ENCODE measurements at regions not wholly inside any gene's neighbourhood (a gene's known extent, or its start where the extent isn't known, plus 50 kb on each side); places are given as distances from the start of the nearest gene placed in this dataset.

GRCh38 chr4:37524267-37524666 is 161.9 kb downstream of the RELL1 start:
- Histone ChIP-seq H3K27me3 (no peaks in the 10 kb centered on the region), H3K4me3 (no peak overlapping the region), H3K9me3 (peaks cover 0 to 18% (median 9%) of the 10 kb centered on the region in 11 donors), H3K36me3 (no peaks in the 10 kb centered on the region), H3K27ac (no peak overlapping the region), H3K4me1 (no peaks in the 10 kb centered on the region)
- TF ChIP-seq, protein P1, sequence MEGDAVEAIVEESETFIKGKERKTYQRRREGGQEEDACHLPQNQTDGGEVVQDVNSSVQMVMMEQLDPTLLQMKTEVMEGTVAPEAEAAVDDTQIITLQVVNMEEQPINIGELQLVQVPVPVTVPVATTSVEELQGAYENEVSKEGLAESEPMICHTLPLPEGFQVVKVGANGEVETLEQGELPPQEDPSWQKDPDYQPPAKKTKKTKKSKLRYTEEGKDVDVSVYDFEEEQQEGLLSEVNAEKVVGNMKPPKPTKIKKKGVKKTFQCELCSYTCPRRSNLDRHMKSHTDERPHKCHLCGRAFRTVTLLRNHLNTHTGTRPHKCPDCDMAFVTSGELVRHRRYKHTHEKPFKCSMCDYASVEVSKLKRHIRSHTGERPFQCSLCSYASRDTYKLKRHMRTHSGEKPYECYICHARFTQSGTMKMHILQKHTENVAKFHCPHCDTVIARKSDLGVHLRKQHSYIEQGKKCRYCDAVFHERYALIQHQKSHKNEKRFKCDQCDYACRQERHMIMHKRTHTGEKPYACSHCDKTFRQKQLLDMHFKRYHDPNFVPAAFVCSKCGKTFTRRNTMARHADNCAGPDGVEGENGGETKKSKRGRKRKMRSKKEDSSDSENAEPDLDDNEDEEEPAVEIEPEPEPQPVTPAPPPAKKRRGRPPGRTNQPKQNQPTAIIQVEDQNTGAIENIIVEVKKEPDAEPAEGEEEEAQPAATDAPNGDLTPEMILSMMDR (IDR thresholded peaks at IDR 0.05): no peak
- ATAC-seq (no peak), DNase-seq (no peak)
- 66 to 75% methylated on average over 2 of the region's 2 CpGs for WGBS, 2 donors
- intact Hi-C loops (cut with DNase I): no loop called here

- Histone ChIP-seq H3K9me3 (peaks cover 0 to 18% (median 9%) of the 10 kb centered on the region in 11 donors), H3K36me3 (no peaks in the 10 kb centered on the region), H3K27me3 (no peaks in the 10 kb centered on the region), H3K27ac (no peak overlapping the region), H3K4me3 (no peak overlapping the region), H3K4me1 (no peaks in the 10 kb centered on the region)
- intact Hi-C loops (cut with DNase I): no loop called here
- TF ChIP-seq, protein P1 (IDR thresholded peaks at IDR 0.05): no peak
- WGBS, 2 donors: 0 to 89% methylated on average over 1 of the region's 1 CpG
- ATAC-seq: no peak
- no peak for DNase-seq
Observed at GRCh38 chr4:37522996-37523395, 163.2 kb downstream of the RELL1 start.

GRCh38 chr4:37517326-37517725 is 168.8 kb downstream of the RELL1 start:
- WGBS, 2 donors: 83 to 85% methylated on average over 3 of the region's 3 CpGs
- no peak overlapping the region for H3K27ac ChIP-seq
- ATAC-seq (no peak), DNase-seq (no peak)
- no peak overlapping the region for H3K4me3 ChIP-seq
- intact Hi-C loops (cut with DNase I): no loop called here
- H3K9me3 ChIP-seq: peaks cover 0 to 32% (median 10%) of the 10 kb centered on the region in 11 donors
- H3K4me1 ChIP-seq: no peaks in the 10 kb centered on the region
- no peaks in the 10 kb centered on the region for H3K36me3 ChIP-seq
- no peaks in the 10 kb centered on the region for H3K27me3 ChIP-seq
- TF ChIP-seq, protein P1 (IDR thresholded peaks at IDR 0.05): no peak

DNA sequence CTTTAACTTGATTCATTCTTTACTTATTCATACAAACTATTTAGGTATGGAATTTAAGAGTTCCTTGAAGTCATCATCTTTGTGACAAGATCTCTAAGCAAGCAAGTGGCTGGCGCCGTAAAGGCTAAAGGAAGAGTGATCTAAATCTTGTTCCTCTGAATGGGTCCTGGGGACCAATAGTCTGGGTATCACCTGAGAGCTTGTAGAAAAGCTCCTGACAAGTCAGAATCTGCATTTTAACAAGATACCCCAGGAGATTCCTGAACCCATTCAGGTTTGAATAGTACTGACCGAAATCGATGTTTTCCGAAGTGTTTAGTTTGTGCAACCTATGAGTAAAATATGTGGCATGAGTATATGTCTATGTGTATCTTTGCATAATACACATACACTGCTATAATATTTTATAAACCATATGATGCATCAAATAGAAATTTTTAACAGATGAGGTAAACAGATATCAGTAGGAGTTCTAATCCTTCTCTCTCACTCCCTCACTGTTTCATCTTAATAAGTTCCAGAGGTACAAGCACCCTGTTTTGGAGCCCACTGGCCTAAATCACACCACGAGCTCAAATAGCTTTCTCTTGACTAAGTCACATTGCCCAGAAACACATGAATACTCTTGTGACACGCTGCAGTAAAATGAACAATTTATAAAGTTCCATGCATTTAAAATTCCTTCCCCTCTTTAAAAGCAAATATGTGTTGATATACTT is 170.0 kb downstream of the RELL1 start:
- peaks cover 0 to 32% (median 10%) of the 10 kb centered on the region in 11 donors for H3K9me3 ChIP-seq
- no peaks in the 10 kb centered on the region for H3K4me1 ChIP-seq
- ATAC-seq (no peak), DNase-seq (no peak)
- H3K27me3 ChIP-seq: no peaks in the 10 kb centered on the region
- TF ChIP-seq, protein P1 (IDR thresholded peaks at IDR 0.05): no peak
- H3K36me3 ChIP-seq: no peaks in the 10 kb centered on the region
- H3K4me3 ChIP-seq: no peak overlapping the region
- no peak overlapping the region for H3K27ac ChIP-seq
- intact Hi-C loops (cut with DNase I): no loop called here
- 77 to 90% methylated on average over 7 of the region's 7 CpGs for WGBS, 2 donors

Data from heart right ventricle (tissue), 16 donors.